ENCODE measurements at regions not wholly inside any gene's neighbourhood (a gene's known extent, or its start where the extent isn't known, plus 50 kb on each side); places are given as distances from the start of the nearest gene placed in this dataset.

DNA sequence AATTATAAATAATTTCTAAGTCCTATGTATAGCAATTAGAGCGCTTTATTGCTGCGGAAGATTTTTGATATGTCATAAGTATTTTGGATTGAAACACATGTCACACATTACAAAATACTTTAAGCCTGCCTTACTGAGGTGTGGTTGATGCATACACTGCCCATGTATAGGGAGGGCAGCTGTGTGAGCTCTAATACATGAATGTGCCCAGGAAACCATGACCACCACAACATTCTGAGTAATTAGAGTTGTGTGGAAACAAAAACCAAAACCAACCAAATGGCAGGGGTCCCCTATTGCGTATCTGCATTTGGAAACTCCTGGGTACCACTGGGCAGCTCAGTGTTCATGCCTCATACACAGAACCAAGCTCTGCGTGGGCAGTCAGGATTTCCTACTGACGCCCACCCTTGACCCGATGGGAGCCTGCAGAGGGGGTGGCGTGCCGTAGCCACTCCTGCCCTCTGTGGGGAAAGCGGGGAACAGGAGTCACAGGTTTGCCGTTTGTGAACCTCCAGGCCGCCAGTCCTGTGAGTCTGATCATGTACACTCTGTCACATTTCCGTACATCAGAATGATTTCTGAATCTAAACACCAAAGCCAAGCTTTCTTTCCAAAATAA lies 50.9 kb upstream of the PDE10A start:
- no peak for DNase-seq (ENCODE audit: low read depth)

Data from T follicular helper cell (primary cell).